ENCODE measurements at regions not wholly inside any gene's neighbourhood (a gene's known extent, or its start where the extent isn't known, plus 50 kb on each side); places are given as distances from the start of the nearest gene placed in this dataset.

GRCh38 chr3:5302661-5303060, 115.2 kb downstream of the EDEM1 start:
- no peak for TF ChIP-seq POLR2A (IDR thresholded peaks at IDR 0.05; ENCODE audit: low read depth)
- no peak for TF ChIP-seq EP300 (IDR thresholded peaks at IDR 0.05)
- TF ChIP-seq CTCF (IDR thresholded peaks at IDR 0.05), result no peak
